ENCODE measurements at regions not wholly inside any gene's neighbourhood (a gene's known extent, or its start where the extent isn't known, plus 50 kb on each side); places are given as distances from the start of the nearest gene placed in this dataset.

DNA sequence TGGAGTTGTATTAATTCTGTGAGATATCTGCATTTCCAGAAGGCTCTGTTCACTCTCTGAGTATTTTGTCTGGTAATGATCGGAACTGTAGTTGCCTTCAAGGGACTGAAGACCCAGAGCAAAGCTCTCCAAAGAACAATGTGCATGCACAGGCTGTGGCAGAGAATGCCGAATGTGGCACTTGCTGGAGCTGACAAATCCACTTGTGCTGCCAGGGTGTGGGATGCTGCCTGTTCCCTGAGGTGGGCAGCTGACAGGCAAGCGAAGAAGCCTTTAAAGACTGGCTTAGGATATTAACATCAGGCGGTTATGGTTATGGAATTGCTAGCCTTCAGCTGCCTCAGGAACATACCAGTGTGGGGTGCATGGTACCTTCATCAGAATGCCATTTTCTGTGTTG, 419.9 kb upstream of the ATP2B1 start:
- no peak for TF ChIP-seq POLR2A (IDR thresholded peaks at IDR 0.05; ENCODE audit: low read depth, low read length)
- TF ChIP-seq POLR2AphosphoS5 (IDR thresholded peaks at IDR 0.05; ENCODE audit: low read depth, low read length) = no peak
